ENCODE measurements at regions not wholly inside any gene's neighbourhood (a gene's known extent, or its start where the extent isn't known, plus 50 kb on each side); places are given as distances from the start of the nearest gene placed in this dataset.

GRCh38 chr4:158080354-158080753, 92.5 kb downstream of the GASK1B start:
- Histone ChIP-seq H3K4me3 (no peak overlapping the region), H3K4me1 (no peaks in the 10 kb centered on the region), H3K9me3 (no peaks in the 10 kb centered on the region), H3K27me3 (ENCODE audit: insufficient read depth in 3 of 3, low read length in 2 of 3) (no peaks in the 10 kb centered on the region), H3K36me3 (ENCODE audit: insufficient read depth in 1 of 2, low read depth in 1 of 2) (no peaks in the 10 kb centered on the region), H3K27ac (no peak overlapping the region)
- intact Hi-C loops (cut with DNase I) = no loop called here
- 70 to 84% (median 81%) methylated on average over 3 of the region's 3 CpGs for WGBS, 3 donors
- DNase-seq = no peak
- no peak for TF ChIP-seq CTCF (IDR thresholded peaks at IDR 0.05)
- no peak for ATAC-seq

- WGBS, 3 donors = 8 to 12% (median 12%) methylated on average over 2 of the region's 2 CpGs
- H3K27ac ChIP-seq = no peak overlapping the region
These were observed 93.2 kb downstream of the GASK1B start for GRCh38 chr4:158079661-158080060.

GRCh38 chr4:158077835-158078234, 95.0 kb downstream of the GASK1B start:
- ATAC-seq (no peak), DNase-seq (no peak)
- intact Hi-C loops (cut with DNase I) = no loop called here
- no peak for TF ChIP-seq CTCF (IDR thresholded peaks at IDR 0.05)
- no peaks in the 10 kb centered on the region for H3K27me3 ChIP-seq (ENCODE audit: insufficient read depth in 3 of 3, low read length in 2 of 3)
- H3K4me3 ChIP-seq = no peak overlapping the region
- WGBS, 3 donors = 92 to 99% (median 92%) methylated on average over 2 of the region's 2 CpGs
- no peaks in the 10 kb centered on the region for H3K4me1 ChIP-seq
- no peak overlapping the region for H3K27ac ChIP-seq
- H3K36me3 ChIP-seq (ENCODE audit: insufficient read depth in 1 of 2, low read depth in 1 of 2) = no peaks in the 10 kb centered on the region
- no peaks in the 10 kb centered on the region for H3K9me3 ChIP-seq

More at GRCh38 chr4:158079661-158080060, 93.2 kb downstream of the GASK1B start:
- TF ChIP-seq CTCF (IDR thresholded peaks at IDR 0.05) = no peak
- H3K27me3 ChIP-seq (ENCODE audit: insufficient read depth in 3 of 3, low read length in 2 of 3) = no peaks in the 10 kb centered on the region
- H3K4me3 ChIP-seq = no peak overlapping the region
- no peaks in the 10 kb centered on the region for H3K9me3 ChIP-seq
- H3K36me3 ChIP-seq (ENCODE audit: insufficient read depth in 1 of 2, low read depth in 1 of 2) = no peaks in the 10 kb centered on the region
- ATAC-seq = peak in 2 of 4 donors; percentile 38 to 50
- intact Hi-C loops (cut with DNase I) = no loop called here
- H3K4me1 ChIP-seq = no peaks in the 10 kb centered on the region
- DNase-seq = no peak

- 77 to 89% (median 79%) methylated on average over 5 of the region's 5 CpGs for WGBS, 3 donors
- Histone ChIP-seq H3K36me3 (ENCODE audit: insufficient read depth in 1 of 2, low read depth in 1 of 2) (no peaks in the 10 kb centered on the region), H3K9me3 (no peaks in the 10 kb centered on the region), H3K4me3 (no peak overlapping the region), H3K27ac (no peak overlapping the region), H3K27me3 (ENCODE audit: insufficient read depth in 3 of 3, low read length in 2 of 3) (no peaks in the 10 kb centered on the region), H3K4me1 (no peaks in the 10 kb centered on the region)
- intact Hi-C loops (cut with DNase I) = no loop called here
- no peak for DNase-seq
- ATAC-seq = no peak
- no peak for TF ChIP-seq CTCF (IDR thresholded peaks at IDR 0.05)
These were observed 98.0 kb downstream of the GASK1B start for GRCh38 chr4:158074851-158075250.

- WGBS, 3 donors = 26 to 42% (median 29%) methylated on average over 4 of the region's 4 CpGs
- no peaks in the 10 kb centered on the region for H3K9me3 ChIP-seq
- TF ChIP-seq CTCF (IDR thresholded peaks at IDR 0.05) = no peak
- ATAC-seq (no peak), DNase-seq (no peak)
- no peak overlapping the region for H3K4me3 ChIP-seq
- no peak overlapping the region for H3K27ac ChIP-seq
- intact Hi-C loops (cut with DNase I) = no loop called here
- H3K4me1 ChIP-seq = no peaks in the 10 kb centered on the region
- H3K27me3 ChIP-seq (ENCODE audit: insufficient read depth in 3 of 3, low read length in 2 of 3) = no peaks in the 10 kb centered on the region
- no peaks in the 10 kb centered on the region for H3K36me3 ChIP-seq (ENCODE audit: insufficient read depth in 1 of 2, low read depth in 1 of 2)
These were observed 100.9 kb downstream of the GASK1B start for GRCh38 chr4:158071931-158072330.

Data from psoas muscle (tissue), 7 donors.